Bone marrow (tissue), 2 donors: ENCODE measurements at regions not wholly inside any gene's neighbourhood (a gene's known extent, or its start where the extent isn't known, plus 50 kb on each side); places are given as distances from the start of the nearest gene placed in this dataset.

Experiments
- DNase-seq, 2 donors: peaks; one replicate each; lab custom pipeline; 2025; lab: John Stamatoyannopoulos, UW

GRCh38 chr6:25224242-25224641, 54.9 kb upstream of the CARMIL1 start:
- DNase-seq, result no peak

- DNase-seq, result no peak
Observed at GRCh38 chr6:25227854-25228253, 51.3 kb upstream of the CARMIL1 start.
